Spleen (tissue), 11 donors: ENCODE measurements at regions not wholly inside any gene's neighbourhood (a gene's known extent, or its start where the extent isn't known, plus 50 kb on each side); places are given as distances from the start of the nearest gene placed in this dataset.
"Not testable (repeated sequence)": the region's sequence is repeated elsewhere in the genome, so short reads cannot be mapped to it uniquely, and the experiment has no call there.

Experiments
- DNase-seq: peaks from one replicate; pipeline ENCODE4 v3.0.0-alpha.2; 2020
- H3K27ac ChIP-seq, 8 donors: fragments of 200-600 bp; sonication (generic) in 7 of 8; 1 replicate in 4 of 8; 2 replicates in 4 of 8; pipeline versions ENCODE4 v1.5.0 to v1.8.0; 2016 to 2021; ENCODE audit warnings: inconsistent platforms in 4 of 8, mild to moderate bottlenecking in 4 of 8, moderate library complexity in 1 of 8
- H3K27me3 ChIP-seq, 7 donors: fragments of 200-600 bp; sonication (generic) in 6 of 7; replicated peaks in 1 of 7; 1 replicate in 4 of 7; 2 replicates in 3 of 7; pipeline versions ENCODE4 v1.5.0 to v1.8.0; 2016 to 2021; ENCODE audit warnings: inconsistent platforms in 3 of 7, mild to moderate bottlenecking in 1 of 7
- H3K36me3 ChIP-seq, 6 donors: fragments of 200-600 bp; sonication (generic) in 5 of 6; 1 replicate in 4 of 6; 2 replicates in 2 of 6; pipeline versions ENCODE4 v1.5.0 to v1.8.0; 2016 to 2021; ENCODE audit warnings: inconsistent platforms in 2 of 6
- H3K4me1 ChIP-seq, 6 donors: fragments of 200-600 bp; sonication (generic) in 5 of 6; 1 replicate in 3 of 6; 2 replicates in 3 of 6; pipeline versions ENCODE4 v1.5.0 to v1.8.0; 2016 to 2021; ENCODE audit warnings: inconsistent platforms in 3 of 6
- H3K4me3 ChIP-seq, 8 donors: fragments of 200-600 bp; sonication (generic) in 7 of 8; 1 replicate in 4 of 8; 2 replicates in 4 of 8; pipeline versions ENCODE4 v1.5.0 to v1.8.0; 2016 to 2021; ENCODE audit warnings: inconsistent platforms in 4 of 8, mild to moderate bottlenecking in 4 of 8, moderate library complexity in 2 of 8
- H3K9me3 ChIP-seq, 8 donors: fragments of 200-600 bp; sonication (generic) in 7 of 8; 1 replicate in 4 of 8; 2 replicates in 4 of 8; pipeline versions ENCODE4 v1.5.0 to v1.8.0; 2016 to 2021; ENCODE audit warnings: inconsistent platforms in 4 of 8
- POLR2A ChIP-seq, 3 donors: fragments of 450-650 bp; IDR thresholded peaks; one replicate each; pipeline ENCODE4 v1.5.1; 2017; ENCODE audit warnings: antibody characterized with exemption in 3 of 3, mild to moderate bottlenecking in 1 of 3
- POLR2AphosphoS5 ChIP-seq, 3 donors: sonication (generic); formaldehyde crosslinking; IDR thresholded peaks; one replicate each; pipeline ENCODE4 v1.5.1; 2017; ENCODE audit warnings: antibody characterized with exemption in 3 of 3
- WGBS, 5 donors: extraction: QIAGEN DNeasy Blood & Tissue Kit in 3 of 5; methylation state at CpG; one replicate each; pipeline versions ENCODE4 v1.1.5 to v1.1.7; 2013 to 2018; 5-methylcytosine and 5-hydroxymethylcytosine counted together
- intact Hi-C: fragments of 100-400 bp; cut with DNase I; formaldehyde crosslinking; loops from one replicate; pipeline ENCODE4 v1.15.0; 2023; ENCODE audit warnings: low total_unique reads
- TF ChIP-seq, protein P1 (sequence below), 11 experiments: fragments of 200-600 bp in 7 of 11; fragments of 450-650 bp in 4 of 11; sonication (generic) in 4 of 11; IDR thresholded peaks in 8 of 11; conservative IDR thresholded peaks in 3 of 11; 1 replicate in 7 of 11; 2 replicates in 4 of 11; pipeline versions ENCODE4 v1.4.0 to v1.8.0; 2016 to 2021; ENCODE audit warnings: antibody characterized with exemption in 11 of 11, inconsistent platforms in 4 of 11, mild to moderate bottlenecking in 1 of 11
- donor health status: healthy with polysubstance abuse.
- donor health status: DM: no; HTN: no; CAD: no; lungs with moderate emphysema.
- donor health status: DM: no; HTN: no; CAD: no.
- donor health status: Bipolar disorder and iron deficiency.
- donor health status: healthy.
- donor health status: DM: no; HTN: no; CAD: no.
- donor health status: DM: yes; HTN: yes; CAD: no.

DNA sequence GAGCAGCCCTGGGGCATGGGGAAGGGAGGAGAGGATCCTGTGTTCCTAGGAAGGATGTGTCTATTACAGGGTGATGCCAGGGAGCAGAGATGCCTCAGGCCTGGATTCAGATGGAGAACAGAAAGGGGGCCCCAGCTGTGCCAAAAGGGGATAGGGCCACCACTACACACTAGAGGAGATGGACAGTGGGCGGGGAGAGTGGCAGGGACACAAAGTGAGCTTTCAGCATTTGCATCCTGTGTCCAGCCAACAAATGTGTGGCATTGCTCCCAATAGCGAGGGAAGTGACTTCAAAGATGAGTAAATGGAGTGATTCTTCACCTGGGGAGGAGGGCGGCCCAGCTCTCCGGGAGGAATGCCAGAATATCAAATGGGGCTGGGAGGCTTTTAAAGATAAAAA lies 64.9 kb upstream of the WAPL start:
- Histone ChIP-seq H3K27ac (no peak overlapping the region), H3K9me3 (no peaks in the 10 kb centered on the region), H3K4me1 (peaks cover 0 to 7% (median 3%) of the 10 kb centered on the region in 6 donors), H3K27me3 (peaks cover 0 to 28% (median 0%) of the 10 kb centered on the region in 7 donors), H3K4me3 (no peak overlapping the region), H3K36me3 (no peaks in the 10 kb centered on the region)
- DNase-seq, result no peak
- intact Hi-C loops, result no loop called here
- WGBS, 5 donors, result 72 to 93% (median 79%) methylated on average over 4 of the region's 4 CpGs
- TF ChIP-seq, protein P1, sequence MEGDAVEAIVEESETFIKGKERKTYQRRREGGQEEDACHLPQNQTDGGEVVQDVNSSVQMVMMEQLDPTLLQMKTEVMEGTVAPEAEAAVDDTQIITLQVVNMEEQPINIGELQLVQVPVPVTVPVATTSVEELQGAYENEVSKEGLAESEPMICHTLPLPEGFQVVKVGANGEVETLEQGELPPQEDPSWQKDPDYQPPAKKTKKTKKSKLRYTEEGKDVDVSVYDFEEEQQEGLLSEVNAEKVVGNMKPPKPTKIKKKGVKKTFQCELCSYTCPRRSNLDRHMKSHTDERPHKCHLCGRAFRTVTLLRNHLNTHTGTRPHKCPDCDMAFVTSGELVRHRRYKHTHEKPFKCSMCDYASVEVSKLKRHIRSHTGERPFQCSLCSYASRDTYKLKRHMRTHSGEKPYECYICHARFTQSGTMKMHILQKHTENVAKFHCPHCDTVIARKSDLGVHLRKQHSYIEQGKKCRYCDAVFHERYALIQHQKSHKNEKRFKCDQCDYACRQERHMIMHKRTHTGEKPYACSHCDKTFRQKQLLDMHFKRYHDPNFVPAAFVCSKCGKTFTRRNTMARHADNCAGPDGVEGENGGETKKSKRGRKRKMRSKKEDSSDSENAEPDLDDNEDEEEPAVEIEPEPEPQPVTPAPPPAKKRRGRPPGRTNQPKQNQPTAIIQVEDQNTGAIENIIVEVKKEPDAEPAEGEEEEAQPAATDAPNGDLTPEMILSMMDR (IDR thresholded peaks at IDR 0.05 in 8 of 11, conservative IDR thresholded peaks at IDR 0.05 in 3 of 11), result no peak

DNA sequence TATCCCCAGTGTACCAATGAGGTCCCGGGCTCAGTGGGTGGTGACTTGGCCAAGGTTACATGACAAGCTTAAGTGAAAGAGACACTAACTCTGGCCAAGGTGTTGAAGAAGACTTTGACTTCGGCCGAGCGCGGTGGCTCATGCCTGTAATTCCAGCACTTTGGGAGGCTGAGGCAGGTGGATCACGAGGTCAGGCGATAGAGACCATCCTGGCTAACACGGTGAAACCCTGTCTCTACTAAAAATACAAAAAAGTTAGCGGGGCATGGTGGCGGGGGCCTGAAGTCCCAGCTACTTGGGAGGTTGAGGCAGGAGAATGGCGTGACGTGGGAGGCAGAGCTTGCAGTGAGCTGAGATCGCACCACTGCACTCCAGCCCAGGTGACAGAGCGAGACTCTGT lies 65.6 kb upstream of the OPN4 start:
- DNase-seq, H3K9me3 ChIP-seq, H3K36me3 ChIP-seq, H3K4me3 ChIP-seq, intact Hi-C loops, H3K4me1 ChIP-seq, H3K27ac ChIP-seq: not testable (repeated sequence)
- H3K27me3 ChIP-seq, result peaks cover 0 to 26% (median 0%) of the 10 kb centered on the region in 7 donors
- 87 to 95% (median 90%) methylated on average over 14 of the region's 14 CpGs for WGBS, 5 donors

DNA sequence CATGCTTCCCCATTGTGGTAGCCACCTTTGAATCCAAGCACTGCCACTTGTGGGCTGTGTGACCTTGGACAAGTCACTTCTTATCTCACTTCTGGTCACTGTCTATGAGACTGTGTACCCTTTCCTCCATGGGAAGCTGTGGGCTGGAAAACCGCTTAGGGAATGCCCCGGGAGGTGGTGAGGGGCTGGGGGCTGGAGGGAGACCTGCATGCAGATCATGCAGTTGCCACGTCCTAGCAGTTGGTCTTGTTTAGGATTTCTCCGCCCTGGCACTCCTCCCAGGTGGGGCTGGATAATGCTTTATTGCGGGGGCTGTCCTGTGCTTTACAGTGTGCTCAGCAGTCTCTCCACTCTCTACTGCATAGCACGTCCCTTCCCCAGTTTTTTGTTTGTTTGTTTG lies 62.9 kb upstream of the OPN4 start:
- intact Hi-C loops, result no loop called here
- 77 to 86% (median 82%) methylated on average over 6 of the region's 6 CpGs for WGBS, 5 donors
- Histone ChIP-seq H3K4me1 (no peaks in the 10 kb centered on the region), H3K4me3 (no peak overlapping the region), H3K36me3 (no peaks in the 10 kb centered on the region), H3K9me3 (no peaks in the 10 kb centered on the region), H3K27ac (no peak overlapping the region), H3K27me3 (peaks cover 0 to 11% (median 0%) of the 10 kb centered on the region in 7 donors)
- no peak for DNase-seq
- TF ChIP-seq, protein P1 (IDR thresholded peaks at IDR 0.05 in 8 of 11, conservative IDR thresholded peaks at IDR 0.05 in 3 of 11), result no peak
- no peak for TF ChIP-seq POLR2AphosphoS5 (IDR thresholded peaks at IDR 0.05)
- no peak for TF ChIP-seq POLR2A (IDR thresholded peaks at IDR 0.05)

DNA sequence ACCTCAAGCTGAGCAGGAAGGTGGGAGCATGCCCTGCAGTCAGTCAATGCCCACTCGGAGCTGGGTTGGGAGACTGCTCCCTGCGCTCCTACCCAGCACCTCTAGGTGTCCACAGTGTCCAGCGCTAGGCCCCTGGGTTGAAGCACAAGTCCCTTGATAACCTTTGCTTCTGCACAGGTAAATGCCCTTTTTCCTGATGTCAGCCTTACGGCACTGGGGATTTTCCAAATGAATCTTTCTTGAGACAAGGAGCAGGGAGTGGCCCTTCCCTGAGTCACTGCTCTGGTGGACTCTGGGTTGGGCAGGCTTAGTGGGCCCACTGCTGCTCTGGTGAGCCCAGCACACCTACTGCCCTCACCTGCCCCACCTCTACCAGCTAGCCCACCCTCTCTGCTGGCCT lies 61.9 kb upstream of the OPN4 start:
- Histone ChIP-seq H3K36me3 (no peaks in the 10 kb centered on the region), H3K4me1 (no peaks in the 10 kb centered on the region), H3K27ac (no peak overlapping the region), H3K9me3 (no peaks in the 10 kb centered on the region), H3K27me3 (peaks cover 0 to 1% (median 0%) of the 10 kb centered on the region in 7 donors), H3K4me3 (no peak overlapping the region)
- TF ChIP-seq, protein P1 (IDR thresholded peaks at IDR 0.05 in 8 of 11, conservative IDR thresholded peaks at IDR 0.05 in 3 of 11), result no peak
- TF ChIP-seq POLR2A (IDR thresholded peaks at IDR 0.05), result no peak
- TF ChIP-seq POLR2AphosphoS5 (IDR thresholded peaks at IDR 0.05), result no peak
- no peak for DNase-seq
- 74 to 88% (median 83%) methylated on average over 3 to 4 of the region's 4 CpGs for WGBS, 5 donors
- intact Hi-C loops, result no loop called here

DNA sequence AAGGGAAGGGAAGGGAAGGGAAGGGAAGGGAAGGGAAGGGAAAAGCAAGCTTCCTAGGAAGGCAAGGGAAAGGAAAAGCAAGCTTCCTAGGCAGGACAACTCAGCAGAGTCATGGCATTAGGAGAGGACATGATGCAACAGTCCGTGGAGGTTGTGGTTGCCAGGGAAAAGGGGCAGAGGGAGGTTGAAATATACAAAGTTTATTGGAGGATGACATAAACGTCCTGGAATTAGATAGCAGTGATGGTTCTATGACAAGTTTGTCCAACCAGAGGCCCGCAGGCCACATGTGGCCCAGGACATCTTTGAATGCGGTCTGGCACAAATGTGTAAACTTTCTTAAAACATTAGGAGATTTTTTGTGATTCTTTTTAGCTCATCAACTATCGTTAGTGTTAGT lies 59.8 kb upstream of the OPN4 start:
- no peaks in the 10 kb centered on the region for H3K36me3 ChIP-seq
- H3K4me3 ChIP-seq, result no peak overlapping the region
- no peaks in the 10 kb centered on the region for H3K4me1 ChIP-seq
- DNase-seq, result no peak
- H3K27ac ChIP-seq, result no peak overlapping the region
- TF ChIP-seq, protein P1 (IDR thresholded peaks at IDR 0.05 in 8 of 11, conservative IDR thresholded peaks at IDR 0.05 in 3 of 11), result no peak
- TF ChIP-seq POLR2AphosphoS5 (IDR thresholded peaks at IDR 0.05) (no peak), POLR2A (IDR thresholded peaks at IDR 0.05) (no peak)
- intact Hi-C loops, result no loop called here
- no peaks in the 10 kb centered on the region for H3K27me3 ChIP-seq
- 65 to 88% (median 74%) methylated on average over 5 of the region's 5 CpGs for WGBS, 5 donors
- H3K9me3 ChIP-seq, result no peaks in the 10 kb centered on the region
